OCI-LY7 (cell line): ENCODE measurements at regions not wholly inside any gene's neighbourhood (a gene's known extent, or its start where the extent isn't known, plus 50 kb on each side); places are given as distances from the start of the nearest gene placed in this dataset.

Experiments
- BruUV-seq: library from RNA; stranded (reverse); fragments of 400-500 nt; replicated peaks from 2 replicates; lab custom pipeline; 2021; lab: Mats Ljungman, UMichigan
- CTCF ChIA-PET: fragments of 300-600 bp; sonication (Branson Sonifier 250); formaldehyde crosslinking; loops from one replicate; lab custom pipeline; 2022; ENCODE audit warnings: antibody characterized with exemption; ENCODE audit not compliant: unreplicated experiment; lab: Charles Lee
- POLR2A ChIA-PET: fragments of 300-600 bp; sonication (Branson Sonifier 250); formaldehyde crosslinking; loops from one replicate; lab custom pipeline; 2022; ENCODE audit warnings: antibody characterized with exemption; lab: Charles Lee
- DNase-seq: peaks from one replicate; pipeline ENCODE4 v3.0.0-alpha.2; 2015; ENCODE audit warnings: low spot score
- H2AFZ ChIP-seq: fragments of 200-600 bp; sonication (generic), shearing (Covaris generic); 2 replicates; pipeline ENCODE4 v1.6.1; 2014; ENCODE audit warnings: mild to moderate bottlenecking, antibody characterized with exemption, low read length, moderate library complexity
- H3K27ac ChIP-seq: fragments of 200-600 bp; sonication (generic); 2 replicates; pipeline ENCODE4 v1.5.1; 2014; ENCODE audit warnings: mixed run types, low read depth, mild to moderate bottlenecking, moderate library complexity, low read length, inconsistent platforms; ENCODE audit not compliant: poor library complexity, severe bottlenecking
- H3K36me3 ChIP-seq: fragments of 200-600 bp; sonication (generic); 2 replicates; pipeline ENCODE4 v1.6.1; 2014; ENCODE audit warnings: mild to moderate bottlenecking, antibody characterized with exemption, low read length, moderate library complexity, mixed read lengths; ENCODE audit not compliant: insufficient read depth
- H3K4me1 ChIP-seq: fragments of 200-600 bp; sonication (generic); 2 replicates; pipeline ENCODE4 v1.5.1; 2014; ENCODE audit warnings: mild to moderate bottlenecking, low read length; ENCODE audit not compliant: insufficient read depth, poor library complexity, severe bottlenecking
- H3K4me2 ChIP-seq: fragments of 200-600 bp; sonication (generic); 2 replicates; pipeline ENCODE4 v1.6.1; 2014; ENCODE audit warnings: mild to moderate bottlenecking, low read length
- H3K4me3 ChIP-seq: fragments of 200-600 bp; sonication (generic); 2 replicates; pipeline ENCODE4 v1.5.1; 2014; ENCODE audit warnings: mild to moderate bottlenecking, low read depth, low read length; ENCODE audit not compliant: poor library complexity, severe bottlenecking
- H3K79me2 ChIP-seq: fragments of 200-600 bp; sonication (generic); 2 replicates; pipeline ENCODE4 v1.6.1; 2016; ENCODE audit warnings: low read depth, mild to moderate bottlenecking, low read length, moderate library complexity, mixed read lengths; ENCODE audit not compliant: insufficient read depth
- H3K9me2 ChIP-seq: fragments of 200-600 bp; sonication (generic); 2 replicates; pipeline ENCODE4 v1.6.1; 2016; ENCODE audit warnings: mild to moderate bottlenecking, low read length, mixed read lengths; ENCODE audit not compliant: insufficient read depth
- H3K9me3 ChIP-seq: fragments of 200-600 bp; sonication (generic); 2 replicates; pipeline ENCODE4 v1.6.1; 2014; ENCODE audit warnings: mild to moderate bottlenecking, mixed run types, low read length, mixed read lengths
- H4K20me1 ChIP-seq: fragments of 200-600 bp; sonication (generic); 2 replicates; pipeline ENCODE4 v1.6.1; 2014; ENCODE audit warnings: mild to moderate bottlenecking, antibody characterized with exemption, low read length, moderate library complexity, mixed read lengths; ENCODE audit not compliant: insufficient read depth
- EZH2phosphoT487 ChIP-seq: fragments of 200-600 bp; sonication (generic); IDR thresholded peaks from 2 replicates; pipeline ENCODE4 v1.6.1; 2018; ENCODE audit warnings: low read depth, borderline replicate concordance, mild to moderate bottlenecking, mixed run types, antibody characterized with exemption, low read length, moderate library complexity, mixed read lengths
- intact Hi-C: fragments of 100-400 bp; cut with micrococcal nuclease; formaldehyde crosslinking; loops from one replicate; pipeline ENCODE4 v1.10.0; 2022; ENCODE audit not compliant: unreplicated experiment
- TF ChIP-seq, protein P1 (sequence below): fragments of 200-600 bp; sonication (generic); conservative IDR thresholded peaks from 2 replicates; pipeline ENCODE4 v1.5.1; 2014; ENCODE audit warnings: mild to moderate bottlenecking, antibody characterized with exemption, low read length, moderate library complexity, mixed read lengths

DNA sequence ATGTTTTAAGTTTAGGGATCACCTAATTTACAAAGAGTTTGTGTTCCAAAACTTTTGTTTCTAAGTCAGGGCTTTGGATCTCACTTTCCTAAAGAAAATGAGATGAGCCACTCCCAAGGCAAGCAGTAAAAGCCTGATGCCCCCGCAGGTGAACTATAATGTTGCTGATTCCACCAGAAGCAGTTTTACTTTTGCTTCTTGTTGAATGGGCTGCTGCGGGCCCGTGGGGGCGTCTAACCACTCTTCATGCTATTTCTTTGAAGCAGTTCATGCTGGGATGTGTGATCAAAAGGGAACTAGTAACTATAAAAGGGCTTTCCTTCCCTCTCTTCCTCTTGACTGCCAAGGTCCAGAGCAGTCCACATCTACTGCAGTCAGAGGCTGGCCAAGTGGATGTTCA is 118.7 kb upstream of the NEBL start:
- no TSS peak for BruUV-seq
- Histone ChIP-seq H3K36me3 (no peaks in the 10 kb centered on the region), H3K9me3 (no peaks in the 10 kb centered on the region), H3K4me1 (no peaks in the 10 kb centered on the region), H4K20me1 (no peaks in the 10 kb centered on the region), H3K27ac (no peak overlapping the region), H3K9me2 (no peaks in the 10 kb centered on the region), H3K79me2 (no peaks in the 10 kb centered on the region), H3K4me3 (no peak overlapping the region), H2AFZ (no peak overlapping the region), H3K4me2 (no peak overlapping the region; the same call in 1 of the 2 replicates)
- ChIA-PET POLR2A (interaction anchor here (0.5 to 2.3 kb wide), 2 partner anchors 10 to 156 kb away, joined by 3 to 6 read pairs; no protein-coding TSS in a partner anchor), CTCF (no interaction called here)
- intact Hi-C loops = no loop called here
- TF ChIP-seq, protein P1, sequence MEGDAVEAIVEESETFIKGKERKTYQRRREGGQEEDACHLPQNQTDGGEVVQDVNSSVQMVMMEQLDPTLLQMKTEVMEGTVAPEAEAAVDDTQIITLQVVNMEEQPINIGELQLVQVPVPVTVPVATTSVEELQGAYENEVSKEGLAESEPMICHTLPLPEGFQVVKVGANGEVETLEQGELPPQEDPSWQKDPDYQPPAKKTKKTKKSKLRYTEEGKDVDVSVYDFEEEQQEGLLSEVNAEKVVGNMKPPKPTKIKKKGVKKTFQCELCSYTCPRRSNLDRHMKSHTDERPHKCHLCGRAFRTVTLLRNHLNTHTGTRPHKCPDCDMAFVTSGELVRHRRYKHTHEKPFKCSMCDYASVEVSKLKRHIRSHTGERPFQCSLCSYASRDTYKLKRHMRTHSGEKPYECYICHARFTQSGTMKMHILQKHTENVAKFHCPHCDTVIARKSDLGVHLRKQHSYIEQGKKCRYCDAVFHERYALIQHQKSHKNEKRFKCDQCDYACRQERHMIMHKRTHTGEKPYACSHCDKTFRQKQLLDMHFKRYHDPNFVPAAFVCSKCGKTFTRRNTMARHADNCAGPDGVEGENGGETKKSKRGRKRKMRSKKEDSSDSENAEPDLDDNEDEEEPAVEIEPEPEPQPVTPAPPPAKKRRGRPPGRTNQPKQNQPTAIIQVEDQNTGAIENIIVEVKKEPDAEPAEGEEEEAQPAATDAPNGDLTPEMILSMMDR = no peak
- no peak for TF ChIP-seq EZH2phosphoT487
- no peak for DNase-seq

DNA sequence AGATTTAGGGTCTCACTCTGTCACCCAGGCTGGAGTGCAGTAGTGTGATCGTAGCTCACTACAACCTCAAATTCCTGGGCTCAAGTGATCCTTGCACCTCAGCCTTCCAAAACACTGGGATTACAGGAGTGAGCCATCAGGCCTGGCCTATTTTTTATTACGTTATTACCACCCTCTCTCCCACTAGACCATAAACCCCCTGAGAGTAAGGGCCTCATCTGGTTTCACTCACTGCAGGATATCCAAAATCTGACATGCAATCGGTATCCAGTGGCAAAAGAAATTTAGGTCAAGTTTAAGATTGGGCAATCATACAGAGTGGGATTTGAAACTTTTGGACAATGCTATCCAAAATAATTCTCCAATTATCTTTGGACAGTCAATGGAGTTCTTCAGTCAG is 117.0 kb upstream of the NEBL start:
- no peaks in the 10 kb centered on the region for H3K9me3 ChIP-seq
- no peaks in the 10 kb centered on the region for H4K20me1 ChIP-seq
- no peaks in the 10 kb centered on the region for H3K36me3 ChIP-seq
- H3K4me2 ChIP-seq = no peak overlapping the region
- TF ChIP-seq EZH2phosphoT487 = no peak
- TF ChIP-seq, protein P1 = no peak
- no peaks in the 10 kb centered on the region for H3K79me2 ChIP-seq
- H3K9me2 ChIP-seq = no peaks in the 10 kb centered on the region
- POLR2A ChIA-PET = no interaction called here
- H3K4me1 ChIP-seq = no peaks in the 10 kb centered on the region
- no peak overlapping the region for H3K27ac ChIP-seq
- no peak overlapping the region for H3K4me3 ChIP-seq
- no TSS peak for BruUV-seq
- DNase-seq = no peak
- no peak overlapping the region for H2AFZ ChIP-seq
- CTCF ChIA-PET = no interaction called here
- intact Hi-C loops = no loop called here

DNA sequence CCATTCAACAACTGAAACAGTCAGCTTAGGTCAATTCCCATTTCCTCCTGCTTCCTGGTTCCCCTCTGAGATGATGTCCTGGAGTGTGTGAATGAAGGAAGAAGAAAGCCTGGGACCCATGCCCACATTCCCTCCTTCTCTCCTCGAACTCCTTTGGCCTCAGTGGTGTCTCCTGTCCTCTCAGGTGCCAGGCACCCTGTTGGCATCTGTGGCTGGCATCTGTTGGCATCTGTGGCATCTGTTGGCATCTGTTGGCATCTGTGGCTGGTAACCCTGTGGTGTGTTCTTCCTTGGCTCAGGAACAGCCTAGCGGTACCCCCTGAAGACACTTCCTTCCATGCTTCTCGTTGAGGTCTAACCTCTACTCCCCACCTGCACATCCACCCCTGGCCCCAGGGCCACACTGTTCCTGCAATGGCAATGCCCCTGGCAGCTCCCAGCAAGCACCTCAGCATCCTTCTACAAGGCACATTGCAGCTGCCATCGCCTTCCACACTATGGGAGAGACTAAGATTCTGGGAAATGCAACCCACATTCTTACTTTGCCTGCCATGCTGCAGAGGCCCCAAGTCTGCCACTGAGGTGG is 114.4 kb upstream of the NEBL start:
- intact Hi-C loops = no loop called here
- Histone ChIP-seq H3K9me2 (no peaks in the 10 kb centered on the region; the same call in 1 of the 2 replicates), H3K36me3 (no peaks in the 10 kb centered on the region), H3K4me3 (no peak overlapping the region), H3K79me2 (no peaks in the 10 kb centered on the region), H3K4me2 (no peak overlapping the region), H4K20me1 (no peaks in the 10 kb centered on the region), H3K4me1 (no peaks in the 10 kb centered on the region), H2AFZ (no peak overlapping the region), H3K9me3 (no peaks in the 10 kb centered on the region), H3K27ac (no peak overlapping the region)
- no TSS peak for BruUV-seq
- ChIA-PET CTCF (no interaction called here), POLR2A (interaction anchor here (0.6 to 1.0 kb wide), 2 partner anchors 17 to 27 kb away, joined by 3 read pairs; no protein-coding TSS in a partner anchor)
- DNase-seq = no peak
- no peak for TF ChIP-seq EZH2phosphoT487
- TF ChIP-seq, protein P1 = no peak
